Sigmoid colon (tissue), 6 donors: ENCODE measurements at regions not wholly inside any gene's neighbourhood (a gene's known extent, or its start where the extent isn't known, plus 50 kb on each side); places are given as distances from the start of the nearest gene placed in this dataset.

ENCODE experiments used
- DNase-seq: peaks from one replicate; pipeline ENCODE4 v3.0.0-alpha.2; 2019
- H3K27ac ChIP-seq, 4 donors: fragments of 200-600 bp; sonication (generic); one replicate each; pipeline ENCODE4 v1.5.1; 2016 to 2019; ENCODE audit warnings: mild to moderate bottlenecking in 1 of 4
- H3K27me3 ChIP-seq, 3 donors: fragments of 200-600 bp; sonication (generic); one replicate each; pipeline ENCODE4 v1.5.1; 2019; ENCODE audit warnings: mild to moderate bottlenecking in 1 of 3
- H3K36me3 ChIP-seq, 4 donors: fragments of 200-600 bp; sonication (generic); one replicate each; pipeline ENCODE4 v1.5.1; 2016 to 2019
- H3K4me1 ChIP-seq, 4 donors: fragments of 200-600 bp; sonication (generic); one replicate each; pipeline ENCODE4 v1.5.1; 2017 to 2019
- H3K4me3 ChIP-seq, 4 donors: fragments of 200-600 bp; sonication (generic); one replicate each; pipeline ENCODE4 v1.5.1; 2017 to 2019; ENCODE audit warnings: mild to moderate bottlenecking in 2 of 4, moderate library complexity in 1 of 4
- H3K9me3 ChIP-seq, 4 donors: fragments of 200-600 bp in 3 of 4; sonication (generic) in 3 of 4; one replicate each; pipeline versions ENCODE4 v1.5.1 to v1.6.1; 2013 to 2019
- EP300 ChIP-seq, 4 donors: sonication (generic); formaldehyde crosslinking; IDR thresholded peaks; one replicate each; pipeline ENCODE4 v1.6.1; 2017; ENCODE audit warnings: antibody characterized with exemption in 4 of 4
- POLR2A ChIP-seq, 2 donors: fragments of 450-650 bp; IDR thresholded peaks; one replicate each; pipeline ENCODE4 v1.6.1; 2016; ENCODE audit warnings: antibody characterized with exemption in 2 of 2, mild to moderate bottlenecking in 2 of 2, moderate library complexity in 2 of 2
- POLR2AphosphoS5 ChIP-seq, 4 donors: sonication (generic); formaldehyde crosslinking; IDR thresholded peaks; one replicate each; pipeline ENCODE4 v1.6.1; 2017; ENCODE audit warnings: antibody characterized with exemption in 4 of 4
- WGBS, 2 donors: extraction: QIAGEN DNeasy Blood & Tissue Kit; methylation state at CpG; one replicate each; pipeline ENCODE4 v1.1.7; 2013; 5-methylcytosine and 5-hydroxymethylcytosine counted together
- intact Hi-C: fragments of 100-400 bp; cut with DNase I; formaldehyde crosslinking; loops from one replicate; pipeline ENCODE4 v1.15.1; 2023
- TF ChIP-seq, protein P1 (sequence below), 4 experiments: fragments of 450-650 bp in 3 of 4; fragments of 200-600 bp in 1 of 4; IDR thresholded peaks; one replicate each; pipeline ENCODE4 v1.5.1; 2016 to 2019; ENCODE audit warnings: antibody characterized with exemption in 4 of 4, mild to moderate bottlenecking in 3 of 4, moderate library complexity in 2 of 4
- donor health status: healthy with polysubstance abuse.
- donor health status: healthy.

DNA sequence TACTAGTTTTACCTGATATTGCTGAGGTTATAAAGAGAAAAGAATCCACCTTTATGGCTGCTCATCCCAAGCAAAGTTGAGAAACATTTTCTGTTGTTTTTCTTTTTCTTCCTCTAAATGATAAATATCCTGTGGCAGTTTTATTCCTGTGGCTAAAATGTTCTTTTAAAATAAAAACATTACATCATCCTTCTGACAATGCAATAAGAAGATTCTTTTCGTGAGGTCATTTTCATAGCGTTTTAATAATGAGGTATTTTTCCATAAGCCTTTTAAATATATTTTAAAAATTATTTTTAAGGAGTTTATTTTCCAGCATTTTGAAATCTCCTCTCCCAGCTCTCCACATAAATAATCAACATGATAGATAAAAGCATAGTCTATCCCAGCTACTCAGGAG lies 52.8 kb upstream of the EPB41L3 start:
- no peak overlapping the region for H3K4me3 ChIP-seq
- H3K36me3 ChIP-seq, result no peaks in the 10 kb centered on the region
- TF ChIP-seq EP300 (IDR thresholded peaks at IDR 0.05) (no peak), POLR2AphosphoS5 (IDR thresholded peaks at IDR 0.05) (no peak), POLR2A (IDR thresholded peaks at IDR 0.05) (no peak)
- TF ChIP-seq, protein P1, sequence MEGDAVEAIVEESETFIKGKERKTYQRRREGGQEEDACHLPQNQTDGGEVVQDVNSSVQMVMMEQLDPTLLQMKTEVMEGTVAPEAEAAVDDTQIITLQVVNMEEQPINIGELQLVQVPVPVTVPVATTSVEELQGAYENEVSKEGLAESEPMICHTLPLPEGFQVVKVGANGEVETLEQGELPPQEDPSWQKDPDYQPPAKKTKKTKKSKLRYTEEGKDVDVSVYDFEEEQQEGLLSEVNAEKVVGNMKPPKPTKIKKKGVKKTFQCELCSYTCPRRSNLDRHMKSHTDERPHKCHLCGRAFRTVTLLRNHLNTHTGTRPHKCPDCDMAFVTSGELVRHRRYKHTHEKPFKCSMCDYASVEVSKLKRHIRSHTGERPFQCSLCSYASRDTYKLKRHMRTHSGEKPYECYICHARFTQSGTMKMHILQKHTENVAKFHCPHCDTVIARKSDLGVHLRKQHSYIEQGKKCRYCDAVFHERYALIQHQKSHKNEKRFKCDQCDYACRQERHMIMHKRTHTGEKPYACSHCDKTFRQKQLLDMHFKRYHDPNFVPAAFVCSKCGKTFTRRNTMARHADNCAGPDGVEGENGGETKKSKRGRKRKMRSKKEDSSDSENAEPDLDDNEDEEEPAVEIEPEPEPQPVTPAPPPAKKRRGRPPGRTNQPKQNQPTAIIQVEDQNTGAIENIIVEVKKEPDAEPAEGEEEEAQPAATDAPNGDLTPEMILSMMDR (IDR thresholded peaks at IDR 0.05), result no peak
- no peak for DNase-seq
- H3K27me3 ChIP-seq, result no peaks in the 10 kb centered on the region
- no peaks in the 10 kb centered on the region for H3K9me3 ChIP-seq
- no peak overlapping the region for H3K27ac ChIP-seq
- intact Hi-C loops, result no loop called here
- no peaks in the 10 kb centered on the region for H3K4me1 ChIP-seq
- WGBS, 2 donors, result 74 to 87% methylated on average over 2 of the region's 2 CpGs
